ENCODE measurements at regions not wholly inside any gene's neighbourhood (a gene's known extent, or its start where the extent isn't known, plus 50 kb on each side); places are given as distances from the start of the nearest gene placed in this dataset.

DNA sequence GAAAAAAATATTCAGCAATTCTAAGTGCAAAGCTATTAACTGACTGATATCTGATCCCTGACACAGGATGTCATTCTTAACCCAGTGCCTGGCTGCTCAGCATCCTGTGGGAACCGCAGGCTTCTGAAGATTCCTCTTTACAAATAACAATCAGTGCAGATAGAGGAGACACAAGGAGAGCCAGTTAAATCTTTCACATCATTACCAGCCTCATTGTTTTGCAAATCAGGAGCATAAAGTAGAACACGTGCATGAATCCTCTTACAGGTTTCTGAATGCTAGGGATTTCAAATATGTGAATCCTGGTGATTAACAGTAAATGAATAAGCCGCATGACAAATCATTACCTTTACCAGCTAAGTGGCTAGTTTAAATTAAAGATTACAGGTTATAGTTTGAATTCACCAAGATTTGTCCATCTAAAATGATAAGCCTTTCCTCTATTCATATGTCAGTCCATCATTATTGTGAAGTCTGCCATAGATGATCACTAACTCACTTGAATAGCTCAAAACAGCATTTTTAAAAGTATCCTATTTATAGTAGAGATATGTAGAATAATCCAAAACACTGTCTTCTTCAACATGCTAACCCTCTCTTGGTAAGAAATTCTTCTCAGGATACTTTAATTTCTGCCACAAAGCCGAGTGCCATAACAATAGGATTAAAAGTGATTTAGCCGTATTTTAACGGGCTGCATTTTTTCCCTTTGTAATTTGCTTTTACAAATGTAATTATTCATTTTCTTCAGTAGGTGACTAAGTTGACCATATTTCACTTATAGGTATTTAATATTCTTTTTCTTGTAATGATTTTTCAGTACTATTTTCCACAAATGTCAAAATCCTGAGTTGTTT lies 367.3 kb upstream of the EPHA7 start (continued):
- TF ChIP-seq REST (IDR thresholded peaks at IDR 0.05): no peak

DNA sequence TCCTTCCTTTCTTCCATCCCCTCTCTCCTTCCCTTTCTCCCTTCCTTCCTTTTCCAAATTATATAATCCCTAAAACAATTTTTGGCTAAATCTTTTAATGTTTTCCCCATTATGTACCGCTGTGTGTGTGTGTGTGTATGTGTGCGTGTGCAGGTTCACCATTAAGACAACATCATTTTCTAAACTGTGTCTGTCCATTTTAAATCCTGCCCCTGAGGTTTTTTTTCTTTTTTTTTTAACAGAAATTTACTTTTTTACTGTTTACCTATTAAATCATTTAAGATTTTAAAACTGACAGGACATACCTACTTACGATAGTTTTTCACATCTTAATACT lies 366.3 kb upstream of the EPHA7 start:
- Histone ChIP-seq H3K27ac (ENCODE audit: low read depth in 1 of 2, low read length in 2 of 2) (no peak overlapping the region), H3K4me3 (ENCODE audit: low read depth in 1 of 3, low read length in 3 of 3) (no peak overlapping the region), H3K9me3 (ENCODE audit: control insufficient read depth in 4 of 4, low read length in 3 of 4) (no peaks in the 10 kb centered on the region), H3K27me3 (ENCODE audit: control insufficient read depth in 4 of 4, insufficient read depth in 4 of 4, low read length in 3 of 4) (peaks cover 0 to 3% (median 0%) of the 10 kb centered on the region in 4 donors), H3K36me3 (ENCODE audit: control insufficient read depth in 4 of 4, insufficient read depth in 3 of 4, low read depth in 1 of 4, low read length in 3 of 4) (no peaks in the 10 kb centered on the region), H3K4me1 (ENCODE audit: control insufficient read depth in 4 of 4, insufficient read depth in 4 of 4, low read length in 3 of 4) (no peaks in the 10 kb centered on the region), H3K9ac (ENCODE audit: low read depth in 1 of 2, low read length in 2 of 2) (no peak overlapping the region)
- WGBS: 88% methylated on average over 3 of the region's 3 CpGs
- DNase-seq (ENCODE audit: low spot score): no peak
- TF ChIP-seq EGR1 (IDR thresholded peaks at IDR 0.05; ENCODE audit: low read depth in 2 of 2) (no peak), TAF1 (conservative IDR thresholded peaks at IDR 0.05) (no peak)

DNA sequence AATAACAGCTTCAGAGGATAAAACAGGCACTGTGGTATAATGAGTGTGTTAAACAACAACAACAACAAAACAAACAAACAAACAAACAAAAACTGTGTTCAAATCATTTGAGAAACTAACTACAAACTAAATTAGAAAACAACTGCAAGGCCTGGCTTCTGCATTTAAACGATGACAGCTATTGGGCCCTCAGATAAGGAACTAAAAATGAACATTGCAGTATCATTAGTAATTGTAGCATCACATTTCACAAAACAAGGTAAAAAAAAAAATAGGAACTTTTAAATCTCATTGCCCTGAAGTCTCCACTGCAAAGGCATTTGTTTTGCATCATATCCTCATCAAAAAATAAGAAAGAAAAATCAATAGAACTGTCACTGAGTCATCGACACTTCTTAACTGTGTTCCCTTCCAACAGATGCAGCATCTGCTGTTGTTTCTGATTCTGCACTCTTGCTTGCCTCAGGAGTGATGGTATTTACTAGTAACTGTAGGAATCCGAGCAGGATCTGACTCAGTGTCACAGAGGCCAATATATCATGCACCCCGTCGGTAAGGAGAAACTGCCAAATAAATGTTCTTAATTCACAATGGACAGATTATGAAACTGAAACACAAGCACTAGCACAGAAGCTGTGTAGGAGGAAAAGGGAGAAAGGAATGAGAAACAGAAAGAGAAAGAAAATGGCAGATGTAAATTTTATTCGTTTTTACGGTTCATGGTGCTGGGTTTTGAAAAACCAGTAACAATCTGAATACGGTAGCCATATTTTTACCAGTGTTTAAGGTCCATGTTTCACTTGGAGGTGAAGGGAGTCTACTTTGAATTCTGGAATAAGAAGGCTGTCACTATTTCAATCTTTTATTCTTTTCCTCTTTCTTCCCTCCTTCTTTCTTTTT lies 365.7 kb upstream of the EPHA7 start:
- DNase-seq (ENCODE audit: low spot score): no peak
- 58% methylated on average over 8 of the region's 8 CpGs for WGBS
- no peak overlapping the region for H3K9ac ChIP-seq (ENCODE audit: low read depth in 1 of 2, low read length in 2 of 2)

DNA sequence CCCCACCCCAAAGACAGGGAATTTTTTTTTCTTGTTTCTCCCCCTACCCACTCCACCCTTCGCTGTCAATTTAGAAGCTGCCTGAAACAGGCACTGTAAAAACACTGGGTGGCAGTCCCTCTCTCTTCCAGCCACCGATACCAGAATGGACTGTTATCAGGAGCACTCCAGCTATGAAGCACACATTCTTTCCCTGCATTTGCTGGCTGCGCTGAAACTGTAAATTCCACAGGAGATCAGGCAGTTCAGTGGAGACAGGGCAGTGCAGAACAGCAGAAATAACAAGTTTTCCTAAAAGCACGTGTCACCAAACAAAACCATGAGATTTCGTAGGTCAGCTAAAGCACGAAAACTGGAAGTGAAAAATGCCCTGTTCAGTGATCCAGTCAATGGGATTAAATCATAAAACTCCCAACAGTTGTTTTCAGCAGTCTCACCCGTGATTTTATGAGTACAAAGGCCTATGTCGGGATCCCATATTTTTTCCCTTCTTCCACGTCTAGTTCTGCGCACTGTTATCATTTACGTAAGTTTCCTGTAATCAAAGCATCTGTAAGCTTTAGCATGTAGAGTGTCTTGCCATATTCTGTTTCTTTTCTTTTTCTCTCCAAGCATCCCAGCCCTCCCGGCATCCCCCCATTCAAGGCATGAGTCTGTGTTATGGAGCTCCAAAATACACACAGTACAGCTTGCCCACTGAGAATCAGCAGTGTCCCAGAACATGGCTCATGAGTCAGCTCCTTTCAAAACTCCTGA lies 359.9 kb upstream of the EPHA7 start:
- no peak for DNase-seq (ENCODE audit: low spot score)
- Histone ChIP-seq H3K27me3 (ENCODE audit: control insufficient read depth in 4 of 4, insufficient read depth in 4 of 4, low read length in 3 of 4) (peaks cover 0 to 4% (median 0%) of the 10 kb centered on the region in 4 donors), H3K4me3 (ENCODE audit: low read depth in 1 of 3, low read length in 3 of 3) (no peak overlapping the region), H3K9ac (ENCODE audit: low read depth in 1 of 2, low read length in 2 of 2) (no peak overlapping the region), H3K9me3 (ENCODE audit: control insufficient read depth in 4 of 4, low read length in 3 of 4) (no peaks in the 10 kb centered on the region), H3K4me1 (ENCODE audit: control insufficient read depth in 4 of 4, insufficient read depth in 4 of 4, low read length in 3 of 4) (no peaks in the 10 kb centered on the region), H3K36me3 (ENCODE audit: control insufficient read depth in 4 of 4, insufficient read depth in 3 of 4, low read depth in 1 of 4, low read length in 3 of 4) (no peaks in the 10 kb centered on the region), H3K27ac (ENCODE audit: low read depth in 1 of 2, low read length in 2 of 2) (no peak overlapping the region)
- TF ChIP-seq EGR1 (IDR thresholded peaks at IDR 0.05; ENCODE audit: low read depth in 2 of 2): no peak
- TF ChIP-seq RAD21 (IDR thresholded peaks at IDR 0.05): peak in 1 of 2 donors; percentile 52
- TF ChIP-seq REST (IDR thresholded peaks at IDR 0.05): no peak
- 50% methylated on average over 12 of the region's 12 CpGs for WGBS

More for the DNA sequence above, 365.7 kb upstream of the EPHA7 start:
- no peaks in the 10 kb centered on the region for H3K4me1 ChIP-seq (ENCODE audit: control insufficient read depth in 4 of 4, insufficient read depth in 4 of 4, low read length in 3 of 4)
- no peaks in the 10 kb centered on the region for H3K36me3 ChIP-seq (ENCODE audit: control insufficient read depth in 4 of 4, insufficient read depth in 3 of 4, low read depth in 1 of 4, low read length in 3 of 4)
- H3K9me3 ChIP-seq (ENCODE audit: control insufficient read depth in 4 of 4, low read length in 3 of 4): no peaks in the 10 kb centered on the region
- H3K4me3 ChIP-seq (ENCODE audit: low read depth in 1 of 3, low read length in 3 of 3): no peak overlapping the region
- peaks cover 0 to 3% (median 0%) of the 10 kb centered on the region in 4 donors for H3K27me3 ChIP-seq (ENCODE audit: control insufficient read depth in 4 of 4, insufficient read depth in 4 of 4, low read length in 3 of 4)
- TF ChIP-seq RAD21 (IDR thresholded peaks at IDR 0.05): no peak
- TF ChIP-seq GABPA (IDR thresholded peaks at IDR 0.05 in 1 of 2, conservative IDR thresholded peaks at IDR 0.05 in 1 of 2): no peak
- TF ChIP-seq JUND (IDR thresholded peaks at IDR 0.05): no peak
- TF ChIP-seq RXRA (IDR thresholded peaks at IDR 0.05): no peak
- no peak for TF ChIP-seq HNF4A (conservative IDR thresholded peaks at IDR 0.05)
- TF ChIP-seq HNF4G (IDR thresholded peaks at IDR 0.05): no peak
- no peak for TF ChIP-seq SP1 (IDR thresholded peaks at IDR 0.05)
- no peak overlapping the region for H3K27ac ChIP-seq (ENCODE audit: low read depth in 1 of 2, low read length in 2 of 2)
